Globus pallidus (tissue), 1 donor: ENCODE measurements at regions not wholly inside any gene's neighbourhood (a gene's known extent, or its start where the extent isn't known, plus 50 kb on each side); places are given as distances from the start of the nearest gene placed in this dataset.

Source experiments
- DNase-seq: peaks from one replicate; pipeline ENCODE4 v3.0.0-alpha.2; 2015; ENCODE audit warnings: low spot score

- DNase-seq = no peak
These were observed 53.4 kb upstream of the PRKACB start for GRCh38 chr1:84090447-84091245.

- no peak for DNase-seq
These were observed 54.2 kb upstream of the PRKACB start for GRCh38 chr1:84089867-84090266.

- DNase-seq = no peak
These were observed 54.6 kb upstream of the PRKACB start for GRCh38 chr1:84089465-84089864.

GRCh38 chr1:84086616-84087015 is 57.5 kb upstream of the PRKACB start:
- no peak for DNase-seq

GRCh38 chr1:84086189-84086588 is 57.9 kb upstream of the PRKACB start:
- no peak for DNase-seq

GRCh38 chr1:84083307-84083706 is 60.8 kb upstream of the PRKACB start:
- peak; percentile 35 for DNase-seq

- no peak for DNase-seq
These were observed 65.2 kb upstream of the PRKACB start for GRCh38 chr1:84078842-84079202.

GRCh38 chr1:84078108-84078841 is 65.8 kb upstream of the PRKACB start:
- DNase-seq = peak; percentile 50

GRCh38 chr1:84077476-84078107 is 66.5 kb upstream of the PRKACB start:
- peak; percentile 86 for DNase-seq

- no peak for DNase-seq
These were observed 70.8 kb upstream of the PRKACB start for GRCh38 chr1:84073266-84073665.

GRCh38 chr1:84069236-84069845 is 70.4 kb upstream of the TTLL7 start:
- DNase-seq = no peak

GRCh38 chr1:84062496-84062895 is 63.6 kb upstream of the TTLL7 start:
- no peak for DNase-seq

GRCh38 chr1:84061336-84061735 is 62.4 kb upstream of the TTLL7 start:
- no peak for DNase-seq

GRCh38 chr1:84060781-84061180 is 61.8 kb upstream of the TTLL7 start:
- DNase-seq = no peak

GRCh38 chr1:84048820-84049219 is 49.9 kb upstream of the TTLL7 start:
- DNase-seq = no peak
